ENCODE measurements at regions not wholly inside any gene's neighbourhood (a gene's known extent, or its start where the extent isn't known, plus 50 kb on each side); places are given as distances from the start of the nearest gene placed in this dataset.

DNA sequence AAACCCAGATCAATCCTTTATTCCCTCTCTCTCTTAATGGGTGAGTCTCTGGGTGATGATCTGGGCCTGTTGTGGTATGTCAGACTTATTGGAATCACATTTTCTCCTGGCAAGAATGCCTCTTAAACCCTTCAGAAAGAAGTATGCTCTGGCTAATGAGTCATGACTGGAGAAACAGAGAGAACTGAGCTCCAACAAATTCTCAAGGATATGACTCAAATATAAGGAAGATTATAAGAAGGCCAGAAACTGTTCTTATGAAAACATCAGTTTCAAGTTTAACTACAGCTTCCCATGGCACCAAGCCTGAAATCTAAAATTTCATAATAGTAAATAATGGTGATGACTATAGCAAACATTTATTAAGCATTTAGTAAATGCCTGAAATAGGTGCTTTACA lies 83.9 kb downstream of the OR5AK2 start:
- POLR2A ChIA-PET = no interaction called here
- H3K27ac ChIP-seq (ENCODE audit: low read depth, low read length) = no peak overlapping the region
- no peak overlapping the region for H3K4me2 ChIP-seq (ENCODE audit: low read length)
- RAD21 ChIA-PET (ENCODE audit: low non-redundant PET in 1 of 2, low total read pairs in 2 of 2, uncharacterized antibody in 2 of 2, unreplicated experiment in 2 of 2) = no interaction called here
- intact Hi-C loops (cut with micrococcal nuclease) = no loop called here
- no peaks in the 10 kb centered on the region for H3K9me2 ChIP-seq (ENCODE audit: insufficient read depth)
- ATAC-seq = no peak
- peaks cover 0 to 5% of the 10 kb centered on the region in 2 experiments; a peak in 1 of 4 replicates for H3K4me1 ChIP-seq (ENCODE audit: control insufficient read depth in 1 of 2, insufficient read depth in 2 of 2, low read length in 2 of 2)
- H3K36me3 ChIP-seq (ENCODE audit: control insufficient read depth in 1 of 2, insufficient read depth in 2 of 2, low read length in 2 of 2) = no peaks in the 10 kb centered on the region
- no peak overlapping the region for H2AFZ ChIP-seq (ENCODE audit: low read depth, low read length, poor library complexity, severe bottlenecking)
- H3K4me3 ChIP-seq (replicated peaks in 1 of 2; ENCODE audit: low read depth in 1 of 2, low read length in 2 of 2) = no peak overlapping the region
- no TSS peak for BruUV-seq (replicated peaks)
- DNase-seq (ENCODE audit: low read depth, low spot score) = peak; percentile 2
- TF ChIP-seq, protein P1, sequence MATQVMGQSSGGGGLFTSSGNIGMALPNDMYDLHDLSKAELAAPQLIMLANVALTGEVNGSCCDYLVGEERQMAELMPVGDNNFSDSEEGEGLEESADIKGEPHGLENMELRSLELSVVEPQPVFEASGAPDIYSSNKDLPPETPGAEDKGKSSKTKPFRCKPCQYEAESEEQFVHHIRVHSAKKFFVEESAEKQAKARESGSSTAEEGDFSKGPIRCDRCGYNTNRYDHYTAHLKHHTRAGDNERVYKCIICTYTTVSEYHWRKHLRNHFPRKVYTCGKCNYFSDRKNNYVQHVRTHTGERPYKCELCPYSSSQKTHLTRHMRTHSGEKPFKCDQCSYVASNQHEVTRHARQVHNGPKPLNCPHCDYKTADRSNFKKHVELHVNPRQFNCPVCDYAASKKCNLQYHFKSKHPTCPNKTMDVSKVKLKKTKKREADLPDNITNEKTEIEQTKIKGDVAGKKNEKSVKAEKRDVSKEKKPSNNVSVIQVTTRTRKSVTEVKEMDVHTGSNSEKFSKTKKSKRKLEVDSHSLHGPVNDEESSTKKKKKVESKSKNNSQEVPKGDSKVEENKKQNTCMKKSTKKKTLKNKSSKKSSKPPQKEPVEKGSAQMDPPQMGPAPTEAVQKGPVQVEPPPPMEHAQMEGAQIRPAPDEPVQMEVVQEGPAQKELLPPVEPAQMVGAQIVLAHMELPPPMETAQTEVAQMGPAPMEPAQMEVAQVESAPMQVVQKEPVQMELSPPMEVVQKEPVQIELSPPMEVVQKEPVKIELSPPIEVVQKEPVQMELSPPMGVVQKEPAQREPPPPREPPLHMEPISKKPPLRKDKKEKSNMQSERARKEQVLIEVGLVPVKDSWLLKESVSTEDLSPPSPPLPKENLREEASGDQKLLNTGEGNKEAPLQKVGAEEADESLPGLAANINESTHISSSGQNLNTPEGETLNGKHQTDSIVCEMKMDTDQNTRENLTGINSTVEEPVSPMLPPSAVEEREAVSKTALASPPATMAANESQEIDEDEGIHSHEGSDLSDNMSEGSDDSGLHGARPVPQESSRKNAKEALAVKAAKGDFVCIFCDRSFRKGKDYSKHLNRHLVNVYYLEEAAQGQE (IDR thresholded peaks at IDR 0.05; ENCODE audit: low read depth) = no peak
- TF ChIP-seq EGR1 (IDR thresholded peaks at IDR 0.05; ENCODE audit: low read depth) (no peak), EZH2phosphoT487 (IDR thresholded peaks at IDR 0.05; ENCODE audit: borderline replicate concordance) (no peak), JUND (IDR thresholded peaks at IDR 0.05) (peak; percentile 14; the same call in 1 of the 2 replicates), FOSL1 (IDR thresholded peaks at IDR 0.05; ENCODE audit: low read depth) (0 out of 2 replicates have a peak, but pooled peaks have one; percentile 13), ZFX (IDR thresholded peaks at IDR 0.05) (no peak)
- TF ChIP-seq, protein P2, sequence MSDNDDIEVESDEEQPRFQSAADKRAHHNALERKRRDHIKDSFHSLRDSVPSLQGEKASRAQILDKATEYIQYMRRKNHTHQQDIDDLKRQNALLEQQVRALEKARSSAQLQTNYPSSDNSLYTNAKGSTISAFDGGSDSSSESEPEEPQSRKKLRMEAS (IDR thresholded peaks at IDR 0.05) = no peak
- H4K20me1 ChIP-seq (ENCODE audit: insufficient read depth) = no peaks in the 10 kb centered on the region
- no peaks in the 10 kb centered on the region for H3K9me3 ChIP-seq (ENCODE audit: control insufficient read depth in 1 of 2, insufficient read depth in 1 of 2, low read depth in 1 of 2, low read length in 2 of 2)
- no peak overlapping the region for H3K9ac ChIP-seq (ENCODE audit: low read length)
- H3K79me2 ChIP-seq (ENCODE audit: insufficient read depth, low read length) = no peaks in the 10 kb centered on the region
- CTCF ChIA-PET = no interaction called here
- H3K27me3 ChIP-seq (ENCODE audit: insufficient read depth, low read length) = 0 out of 2 replicates have a peak, but pooled peaks cover 2% of the 10 kb centered on the region

DNA sequence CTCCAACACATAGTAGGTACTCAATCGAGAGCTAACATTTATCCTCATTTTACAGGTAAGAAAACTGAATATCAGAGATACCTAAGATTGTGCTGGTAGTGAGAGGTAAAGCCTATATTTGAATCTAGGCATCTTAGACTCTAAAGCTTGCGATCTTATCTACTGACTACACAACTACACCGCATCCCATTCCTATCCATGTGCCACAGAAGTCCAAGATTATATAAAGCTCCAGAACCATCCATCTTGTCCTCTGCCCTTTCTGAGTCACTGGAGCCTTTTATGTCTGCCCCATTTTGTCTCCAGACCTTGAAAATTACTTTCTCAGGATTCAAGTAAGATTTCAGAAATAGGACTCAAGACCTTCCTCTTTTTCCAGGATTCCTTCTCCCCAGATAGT lies 84.4 kb downstream of the OR5AK2 start:
- H3K9me3 ChIP-seq (ENCODE audit: control insufficient read depth in 1 of 2, insufficient read depth in 1 of 2, low read depth in 1 of 2, low read length in 2 of 2) = no peaks in the 10 kb centered on the region
- BruUV-seq (replicated peaks) = no TSS peak
- ATAC-seq = no peak
- no peaks in the 10 kb centered on the region for H4K20me1 ChIP-seq (ENCODE audit: insufficient read depth)
- H3K27me3 ChIP-seq (ENCODE audit: insufficient read depth, low read length) = 0 out of 2 replicates have a peak, but pooled peaks cover 2% of the 10 kb centered on the region
- POLR2A ChIA-PET = no interaction called here
- H3K9ac ChIP-seq (ENCODE audit: low read length) = no peak overlapping the region
- H3K27ac ChIP-seq (ENCODE audit: low read depth, low read length) = no peak overlapping the region
- RAD21 ChIA-PET (ENCODE audit: low non-redundant PET in 1 of 2, low total read pairs in 2 of 2, uncharacterized antibody in 2 of 2, unreplicated experiment in 2 of 2) = no interaction called here
- intact Hi-C loops (cut with micrococcal nuclease) = no loop called here
- no peak overlapping the region for H2AFZ ChIP-seq (ENCODE audit: low read depth, low read length, poor library complexity, severe bottlenecking)
- DNase-seq (ENCODE audit: low read depth, low spot score) = no peak
- H3K4me2 ChIP-seq (ENCODE audit: low read length) = no peak overlapping the region
- H3K4me3 ChIP-seq (replicated peaks in 1 of 2; ENCODE audit: low read depth in 1 of 2, low read length in 2 of 2) = no peak overlapping the region
- peaks cover 0 to 5% of the 10 kb centered on the region in 2 experiments; a peak in 1 of 4 replicates for H3K4me1 ChIP-seq (ENCODE audit: control insufficient read depth in 1 of 2, insufficient read depth in 2 of 2, low read length in 2 of 2)
- no peaks in the 10 kb centered on the region for H3K9me2 ChIP-seq (ENCODE audit: insufficient read depth)
- H3K79me2 ChIP-seq (ENCODE audit: insufficient read depth, low read length) = no peaks in the 10 kb centered on the region
- H3K36me3 ChIP-seq (ENCODE audit: control insufficient read depth in 1 of 2, insufficient read depth in 2 of 2, low read length in 2 of 2) = no peaks in the 10 kb centered on the region
- CTCF ChIA-PET = no interaction called here
- TF ChIP-seq CEBPB (IDR thresholded peaks at IDR 0.05; ENCODE audit: low read depth) = no peak
- TF ChIP-seq YY1 (IDR thresholded peaks at IDR 0.05; ENCODE audit: extremely low read depth, insufficient replicate concordance, low read depth, low read length) = no peak
- TF ChIP-seq, protein P3, sequence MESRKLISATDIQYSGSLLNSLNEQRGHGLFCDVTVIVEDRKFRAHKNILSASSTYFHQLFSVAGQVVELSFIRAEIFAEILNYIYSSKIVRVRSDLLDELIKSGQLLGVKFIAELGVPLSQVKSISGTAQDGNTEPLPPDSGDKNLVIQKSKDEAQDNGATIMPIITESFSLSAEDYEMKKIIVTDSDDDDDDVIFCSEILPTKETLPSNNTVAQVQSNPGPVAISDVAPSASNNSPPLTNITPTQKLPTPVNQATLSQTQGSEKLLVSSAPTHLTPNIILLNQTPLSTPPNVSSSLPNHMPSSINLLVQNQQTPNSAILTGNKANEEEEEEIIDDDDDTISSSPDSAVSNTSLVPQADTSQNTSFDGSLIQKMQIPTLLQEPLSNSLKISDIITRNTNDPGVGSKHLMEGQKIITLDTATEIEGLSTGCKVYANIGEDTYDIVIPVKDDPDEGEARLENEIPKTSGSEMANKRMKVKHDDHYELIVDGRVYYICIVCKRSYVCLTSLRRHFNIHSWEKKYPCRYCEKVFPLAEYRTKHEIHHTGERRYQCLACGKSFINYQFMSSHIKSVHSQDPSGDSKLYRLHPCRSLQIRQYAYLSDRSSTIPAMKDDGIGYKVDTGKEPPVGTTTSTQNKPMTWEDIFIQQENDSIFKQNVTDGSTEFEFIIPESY (IDR thresholded peaks at IDR 0.05; ENCODE audit: extremely low read depth, insufficient replicate concordance, low read length) = no peak
- TF ChIP-seq EGR1 (IDR thresholded peaks at IDR 0.05; ENCODE audit: low read depth) = no peak
- TF ChIP-seq ZNF274 (IDR thresholded peaks at IDR 0.05; ENCODE audit: low read depth, low read length) = no peak
- TF ChIP-seq, protein P4, sequence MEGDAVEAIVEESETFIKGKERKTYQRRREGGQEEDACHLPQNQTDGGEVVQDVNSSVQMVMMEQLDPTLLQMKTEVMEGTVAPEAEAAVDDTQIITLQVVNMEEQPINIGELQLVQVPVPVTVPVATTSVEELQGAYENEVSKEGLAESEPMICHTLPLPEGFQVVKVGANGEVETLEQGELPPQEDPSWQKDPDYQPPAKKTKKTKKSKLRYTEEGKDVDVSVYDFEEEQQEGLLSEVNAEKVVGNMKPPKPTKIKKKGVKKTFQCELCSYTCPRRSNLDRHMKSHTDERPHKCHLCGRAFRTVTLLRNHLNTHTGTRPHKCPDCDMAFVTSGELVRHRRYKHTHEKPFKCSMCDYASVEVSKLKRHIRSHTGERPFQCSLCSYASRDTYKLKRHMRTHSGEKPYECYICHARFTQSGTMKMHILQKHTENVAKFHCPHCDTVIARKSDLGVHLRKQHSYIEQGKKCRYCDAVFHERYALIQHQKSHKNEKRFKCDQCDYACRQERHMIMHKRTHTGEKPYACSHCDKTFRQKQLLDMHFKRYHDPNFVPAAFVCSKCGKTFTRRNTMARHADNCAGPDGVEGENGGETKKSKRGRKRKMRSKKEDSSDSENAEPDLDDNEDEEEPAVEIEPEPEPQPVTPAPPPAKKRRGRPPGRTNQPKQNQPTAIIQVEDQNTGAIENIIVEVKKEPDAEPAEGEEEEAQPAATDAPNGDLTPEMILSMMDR (IDR thresholded peaks at IDR 0.05 in 2 of 3, conservative IDR thresholded peaks at IDR 0.05 in 1 of 3; ENCODE audit: borderline replicate concordance in 1 of 3, insufficient read depth in 1 of 3, low read depth in 2 of 3, low read length in 2 of 3) = no peak
- TF ChIP-seq CBX3 (IDR thresholded peaks at IDR 0.05; ENCODE audit: low read depth) = no peak

All from HCT116 (cell line).